Loucy (cell line): ENCODE measurements at regions not wholly inside any gene's neighbourhood (a gene's known extent, or its start where the extent isn't known, plus 50 kb on each side); places are given as distances from the start of the nearest gene placed in this dataset.

Experiments
- H2AFZ ChIP-seq: fragments of 200-600 bp; sonication (generic); 2 replicates; pipeline ENCODE4 v1.6.0; 2016; ENCODE audit warnings: antibody characterized with exemption, mild to moderate bottlenecking, low read length, moderate library complexity
- H3F3A ChIP-seq: fragments of 200-600 bp; 2 replicates; pipeline ENCODE4 v1.6.0; 2016; ENCODE audit warnings: antibody characterized with exemption, low read depth, mild to moderate bottlenecking
- H3K27me3 ChIP-seq: fragments of 200-600 bp; sonication (generic); 2 replicates; pipeline ENCODE4 v1.6.1; 2014; ENCODE audit warnings: low read length, mild to moderate bottlenecking; ENCODE audit not compliant: insufficient read depth, poor library complexity, severe bottlenecking
- H3K36me3 ChIP-seq: fragments of 200-600 bp; sonication (generic); 2 replicates; pipeline ENCODE4 v1.6.1; 2016; ENCODE audit warnings: low read length; ENCODE audit not compliant: insufficient read depth
- H3K4me1 ChIP-seq: fragments of 200-600 bp; sonication (generic); 2 replicates; pipeline ENCODE4 v1.5.1; 2014; ENCODE audit warnings: low read length, mild to moderate bottlenecking; ENCODE audit not compliant: insufficient read depth, poor library complexity, severe bottlenecking
- H3K4me2 ChIP-seq: fragments of 200-600 bp; sonication (generic); 2 replicates; pipeline ENCODE4 v1.6.0; 2014; ENCODE audit warnings: antibody characterized with exemption, low read length, low read depth, mild to moderate bottlenecking; ENCODE audit not compliant: poor library complexity, severe bottlenecking
- H3K4me3 ChIP-seq: fragments of 200-600 bp; sonication (generic); 2 replicates; pipeline ENCODE4 v1.5.1; 2014; ENCODE audit warnings: low read length, mild to moderate bottlenecking, mixed read lengths; ENCODE audit not compliant: poor library complexity, severe bottlenecking
- H3K79me2 ChIP-seq: fragments of 200-600 bp; sonication (generic); 2 replicates; pipeline ENCODE4 v1.6.1; 2014; ENCODE audit warnings: low read length; ENCODE audit not compliant: insufficient read depth
- H3K9ac ChIP-seq: fragments of 200-600 bp; sonication (generic); 2 replicates; pipeline ENCODE4 v1.6.0; 2014; ENCODE audit warnings: mild to moderate bottlenecking, low read depth, low read length, moderate library complexity; ENCODE audit not compliant: poor library complexity, severe bottlenecking
- H3K9me2 ChIP-seq: fragments of 200-600 bp; sonication (generic); replicated peaks from 2 replicates; pipeline ENCODE4 v1.6.1; 2016; ENCODE audit warnings: low read depth, low read length, mixed read lengths
- H3K9me3 ChIP-seq: fragments of 200-600 bp; sonication (generic); 2 replicates; pipeline ENCODE4 v1.6.1; 2014; ENCODE audit warnings: mild to moderate bottlenecking, antibody characterized with exemption, low read length, low read depth; ENCODE audit not compliant: insufficient read depth
- H4K20me1 ChIP-seq: fragments of 200-600 bp; sonication (generic); 2 replicates; pipeline ENCODE4 v1.6.0; 2014; ENCODE audit warnings: antibody characterized with exemption, low read length, mild to moderate bottlenecking; ENCODE audit not compliant: insufficient read depth, poor library complexity, severe bottlenecking
- CTCF ChIP-seq: fragments of 200-600 bp; sonication (generic); conservative IDR thresholded peaks from 2 replicates; pipeline ENCODE4 v1.5.1; 2014; ENCODE audit warnings: mild to moderate bottlenecking, antibody characterized with exemption, low read length
- EZH2phosphoT487 ChIP-seq: fragments of 200-600 bp; IDR thresholded peaks from 2 replicates; pipeline ENCODE4 v1.6.1; 2018; ENCODE audit warnings: antibody characterized with exemption, mild to moderate bottlenecking, moderate library complexity, borderline replicate concordance

- no peaks in the 10 kb centered on the region for H3F3A ChIP-seq
- no peaks in the 10 kb centered on the region for H3K9me3 ChIP-seq
- H4K20me1 ChIP-seq = no peaks in the 10 kb centered on the region
- H2AFZ ChIP-seq = no peak overlapping the region
- H3K79me2 ChIP-seq = no peaks in the 10 kb centered on the region
- H3K27me3 ChIP-seq = no peaks in the 10 kb centered on the region
- no peak overlapping the region for H3K4me3 ChIP-seq
- no peaks in the 10 kb centered on the region for H3K9me2 ChIP-seq
- no peaks in the 10 kb centered on the region for H3K4me1 ChIP-seq
- H3K9ac ChIP-seq = no peak overlapping the region
- TF ChIP-seq EZH2phosphoT487 (no peak), CTCF (no peak)
- H3K4me2 ChIP-seq = no peak overlapping the region
- H3K36me3 ChIP-seq = no peaks in the 10 kb centered on the region
These were observed 68.8 kb upstream of the PIK3C3 start for GRCh38 chr18:41886126-41886807.

- H3K79me2 ChIP-seq = no peaks in the 10 kb centered on the region
- H4K20me1 ChIP-seq = no peaks in the 10 kb centered on the region
- H3K9me2 ChIP-seq = no peaks in the 10 kb centered on the region
- H3K9ac ChIP-seq = no peak overlapping the region
- H2AFZ ChIP-seq = no peak overlapping the region
- H3K9me3 ChIP-seq = no peaks in the 10 kb centered on the region
- H3K4me2 ChIP-seq = no peak overlapping the region
- no peaks in the 10 kb centered on the region for H3K4me1 ChIP-seq
- H3K27me3 ChIP-seq = no peaks in the 10 kb centered on the region
- no peaks in the 10 kb centered on the region for H3K36me3 ChIP-seq
- no peaks in the 10 kb centered on the region for H3F3A ChIP-seq
- no peak overlapping the region for H3K4me3 ChIP-seq
- TF ChIP-seq EZH2phosphoT487 = no peak
- no peak for TF ChIP-seq CTCF
These were observed 73.7 kb upstream of the PIK3C3 start for GRCh38 chr18:41881285-41881684.

- TF ChIP-seq EZH2phosphoT487 (no peak), CTCF (no peak)
- no peaks in the 10 kb centered on the region for H3K9me2 ChIP-seq
- H3K4me2 ChIP-seq = no peak overlapping the region
- H2AFZ ChIP-seq = no peak overlapping the region
- H3K27me3 ChIP-seq = no peaks in the 10 kb centered on the region
- H3K9ac ChIP-seq = no peak overlapping the region
- no peaks in the 10 kb centered on the region for H3K4me1 ChIP-seq
- no peaks in the 10 kb centered on the region for H3K9me3 ChIP-seq
- H3K79me2 ChIP-seq = no peaks in the 10 kb centered on the region
- no peaks in the 10 kb centered on the region for H3K36me3 ChIP-seq
- H3F3A ChIP-seq = no peaks in the 10 kb centered on the region
- H4K20me1 ChIP-seq = no peaks in the 10 kb centered on the region
- no peak overlapping the region for H3K4me3 ChIP-seq
These were observed 75.8 kb upstream of the PIK3C3 start for GRCh38 chr18:41879256-41879655.
